Osteoblast (primary cell): ENCODE measurements at regions not wholly inside any gene's neighbourhood (a gene's known extent, or its start where the extent isn't known, plus 50 kb on each side); places are given as distances from the start of the nearest gene placed in this dataset.

ENCODE experiments used
- DNase-seq: peaks from one replicate; pipeline ENCODE4 v3.0.0; 2011; ENCODE audit warnings: low spot score, mixed read lengths; ENCODE audit not compliant: insufficient read length; ENCODE audit errors: missing footprints
- H2AFZ ChIP-seq: 2 replicates; pipeline ENCODE4 v1.6.0; 2011; ENCODE audit warnings: mild to moderate bottlenecking, low read length
- H3K27ac ChIP-seq: 2 replicates; pipeline ENCODE4 v1.5.1; 2011; ENCODE audit warnings: mild to moderate bottlenecking, low read depth, low read length, moderate library complexity
- H3K27me3 ChIP-seq: 2 replicates; pipeline ENCODE4 v1.6.0; 2012; ENCODE audit warnings: mild to moderate bottlenecking, control low read depth, inconsistent platforms, low read length, moderate library complexity; ENCODE audit not compliant: insufficient read depth
- H3K36me3 ChIP-seq: 2 replicates; pipeline ENCODE4 v1.5.1; 2011; ENCODE audit warnings: mild to moderate bottlenecking, low read length, control low read depth, moderate library complexity; ENCODE audit not compliant: insufficient read depth
- H3K4me1 ChIP-seq: 2 replicates; pipeline ENCODE4 v1.5.1; 2011; ENCODE audit warnings: mild to moderate bottlenecking, low read length, control low read depth, moderate library complexity; ENCODE audit not compliant: insufficient read depth
- H3K4me2 ChIP-seq: 2 replicates; pipeline ENCODE4 v1.6.0; 2011; ENCODE audit warnings: mild to moderate bottlenecking, low read length; ENCODE audit not compliant: insufficient read depth
- H3K4me3 ChIP-seq: fragments of 200-600 bp; sonication (generic); 3 replicates; pipeline ENCODE4 v1.5.1; 2012; ENCODE audit warnings: mild to moderate bottlenecking, low read length, inconsistent platforms; ENCODE audit not compliant: insufficient read depth
- H3K79me2 ChIP-seq: 2 replicates; pipeline ENCODE4 v1.6.0; 2012; ENCODE audit warnings: mild to moderate bottlenecking, low read length, control low read depth, inconsistent platforms; ENCODE audit not compliant: insufficient read depth
- H3K9me3 ChIP-seq: 2 replicates; pipeline ENCODE4 v1.5.1; 2011; ENCODE audit warnings: low read depth, low read length, control low read depth
- H4K20me1 ChIP-seq: 2 replicates; pipeline ENCODE4 v1.6.0; 2012; ENCODE audit warnings: mild to moderate bottlenecking, low read length, control low read depth; ENCODE audit not compliant: insufficient read depth
- CTCF ChIP-seq: IDR thresholded peaks from 2 replicates; pipeline ENCODE4 v1.5.1; 2011; ENCODE audit warnings: mild to moderate bottlenecking, low read depth, low read length, moderate library complexity; ENCODE audit errors: extremely low read depth

- H3K27me3 ChIP-seq = no peaks in the 10 kb centered on the region
- H3K9me3 ChIP-seq = no peaks in the 10 kb centered on the region
- H3K27ac ChIP-seq = no peak overlapping the region
- H3K4me2 ChIP-seq = no peak overlapping the region
- H3K4me1 ChIP-seq = no peaks in the 10 kb centered on the region
- H4K20me1 ChIP-seq = no peaks in the 10 kb centered on the region
- H3K4me3 ChIP-seq = no peak overlapping the region
- no peaks in the 10 kb centered on the region for H3K36me3 ChIP-seq
- no peak overlapping the region for H2AFZ ChIP-seq
- no peak for TF ChIP-seq CTCF
- DNase-seq = no peak
- H3K79me2 ChIP-seq = no peaks in the 10 kb centered on the region
Measured at GRCh38 chr22:48244388-48245195, 1482.1 kb downstream of the TBC1D22A start.

GRCh38 chr22:48242461-48242864 lies 1480.0 kb downstream of the TBC1D22A start:
- H3K27me3 ChIP-seq = no peaks in the 10 kb centered on the region
- H2AFZ ChIP-seq = no peak overlapping the region
- TF ChIP-seq CTCF = no peak
- H3K36me3 ChIP-seq = no peaks in the 10 kb centered on the region
- no peak overlapping the region for H3K4me3 ChIP-seq
- H3K4me1 ChIP-seq = no peaks in the 10 kb centered on the region
- DNase-seq = no peak
- no peaks in the 10 kb centered on the region for H4K20me1 ChIP-seq
- H3K9me3 ChIP-seq = no peaks in the 10 kb centered on the region
- no peaks in the 10 kb centered on the region for H3K79me2 ChIP-seq
- no peak overlapping the region for H3K27ac ChIP-seq
- H3K4me2 ChIP-seq = no peak overlapping the region

GRCh38 chr22:48241658-48242057 lies 1479.2 kb downstream of the TBC1D22A start:
- DNase-seq = no peak
- no peaks in the 10 kb centered on the region for H3K4me1 ChIP-seq
- no peaks in the 10 kb centered on the region for H3K36me3 ChIP-seq
- H2AFZ ChIP-seq = no peak overlapping the region
- no peak overlapping the region for H3K4me3 ChIP-seq
- no peak for TF ChIP-seq CTCF
- no peaks in the 10 kb centered on the region for H3K27me3 ChIP-seq
- H4K20me1 ChIP-seq = no peaks in the 10 kb centered on the region
- H3K79me2 ChIP-seq = no peaks in the 10 kb centered on the region
- H3K9me3 ChIP-seq = no peaks in the 10 kb centered on the region
- H3K27ac ChIP-seq = no peak overlapping the region
- H3K4me2 ChIP-seq = no peak overlapping the region

- Histone ChIP-seq H3K27ac (no peak overlapping the region), H2AFZ (no peak overlapping the region), H3K79me2 (no peaks in the 10 kb centered on the region), H3K27me3 (no peaks in the 10 kb centered on the region), H3K4me2 (no peak overlapping the region), H3K4me1 (no peaks in the 10 kb centered on the region), H4K20me1 (no peaks in the 10 kb centered on the region), H3K4me3 (no peak overlapping the region), H3K9me3 (no peaks in the 10 kb centered on the region), H3K36me3 (no peaks in the 10 kb centered on the region)
- no peak for DNase-seq
- TF ChIP-seq CTCF = no peak
Measured at GRCh38 chr22:48240935-48241230, 1478.4 kb downstream of the TBC1D22A start.
